ENCODE measurements at regions not wholly inside any gene's neighbourhood (a gene's known extent, or its start where the extent isn't known, plus 50 kb on each side); places are given as distances from the start of the nearest gene placed in this dataset.

DNA sequence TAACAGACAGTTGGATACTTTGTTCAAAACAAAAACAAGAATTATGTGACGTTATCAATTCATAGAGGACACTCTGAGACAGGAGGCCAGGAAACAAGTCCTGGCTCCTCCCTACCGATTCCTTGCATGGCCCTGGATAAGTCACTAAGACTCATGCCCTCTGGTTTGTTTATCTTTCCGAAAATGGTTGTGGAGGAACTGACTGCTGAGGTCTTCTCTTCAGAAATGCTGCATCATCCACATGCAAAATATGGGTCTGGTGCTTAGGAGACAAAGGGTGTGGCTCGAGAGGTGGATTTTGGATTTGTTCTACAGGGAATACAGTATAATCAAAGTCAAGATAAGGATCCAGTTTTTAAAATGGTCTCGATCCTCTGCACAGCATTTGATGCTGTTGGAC, 130.9 kb downstream of the RELL1 start:
- TF ChIP-seq POLR2A (IDR thresholded peaks at IDR 0.05) (no peak), POLR2AphosphoS5 (IDR thresholded peaks at IDR 0.05) (no peak)
